SK-N-SH (cell line): ENCODE measurements at regions not wholly inside any gene's neighbourhood (a gene's known extent, or its start where the extent isn't known, plus 50 kb on each side); places are given as distances from the start of the nearest gene placed in this dataset.

Source experiments
- CTCF ChIA-PET: fragments of 300-600, 350-600 bp; formaldehyde crosslinking; extraction: SDS; loops from one replicate; lab custom pipeline; 2021; lab: Yijun Ruan, JAX
- POLR2A ChIA-PET: fragments of 350-600 bp; sonication (Branson Sonifier 250); formaldehyde crosslinking; extraction: SDS; loops from one replicate; lab custom pipeline; 2020; ENCODE audit warnings: antibody characterized with exemption, inconsistent platforms; lab: Yijun Ruan, JAX
- DNase-seq: peaks from one replicate; pipeline ENCODE4 v3.0.0; 2012
- H2AFZ ChIP-seq: fragments of 200-600 bp; sonication (generic); 2 replicates; pipeline ENCODE4 v1.8.1; 2016; ENCODE audit warnings: antibody characterized with exemption, mild to moderate bottlenecking, low read depth
- H3F3A ChIP-seq: fragments of 200-600 bp; sonication (generic); replicated peaks from 2 replicates; pipeline ENCODE3; 2016; ENCODE audit warnings: antibody characterized with exemption, mild to moderate bottlenecking; ENCODE audit not compliant: insufficient read depth
- H3K27ac ChIP-seq, 2 experiments: fragments of 200-500 bp in 1 of 2; fragments of 200-600 bp in 1 of 2; sonication (Bioruptor generic) in 1 of 2; sonication (generic), shearing (Covaris generic) in 1 of 2; 2 replicates each; pipeline versions ENCODE4 v1.5.1 to v1.6.1; 2014 to 2016; ENCODE audit warnings: low read depth in 2 of 2, inconsistent platforms in 1 of 2, low read length in 1 of 2, mild to moderate bottlenecking in 1 of 2, mixed read lengths in 1 of 2
- H3K27me3 ChIP-seq: fragments of 200-600 bp; sonication (generic), shearing (Covaris generic); 2 replicates; pipeline ENCODE4 v1.6.1; 2016; ENCODE audit warnings: mixed run types; ENCODE audit not compliant: insufficient read depth
- H3K36me3 ChIP-seq, 2 experiments: fragments of 200-500 bp in 1 of 2; fragments of 200-600 bp in 1 of 2; sonication (Bioruptor generic) in 1 of 2; sonication (generic) in 1 of 2; replicated peaks in 1 of 2; 2 replicates each; pipeline versions ENCODE3 to v1.5.1; 2014 to 2016; ENCODE audit warnings: low read length in 1 of 2, mild to moderate bottlenecking in 1 of 2; ENCODE audit not compliant: insufficient read depth in 2 of 2, control insufficient read depth in 1 of 2
- H3K4me1 ChIP-seq, 2 experiments: fragments of 200-500 bp in 1 of 2; fragments of 200-600 bp in 1 of 2; sonication (Bioruptor generic) in 1 of 2; sonication (generic), shearing (Covaris generic) in 1 of 2; 2 replicates each; pipeline versions ENCODE4 v1.5.1 to v1.6.1; 2014 to 2016; ENCODE audit warnings: low read depth in 1 of 2, low read length in 1 of 2, mixed run types in 1 of 2; ENCODE audit not compliant: insufficient read depth in 2 of 2, control insufficient read depth in 1 of 2
- H3K4me2 ChIP-seq: fragments of 200-600 bp; sonication (generic), shearing (Covaris generic); 2 replicates; pipeline ENCODE4 v1.6.1; 2017; ENCODE audit warnings: mixed run types
- H3K4me3 ChIP-seq, 2 experiments: fragments of 200-500 bp in 1 of 2; fragments of 200-600 bp in 1 of 2; sonication (Bioruptor generic) in 1 of 2; sonication (generic), shearing (Covaris generic) in 1 of 2; 2 replicates each; pipeline versions ENCODE4 v1.5.1 to v1.8.1; 2014 to 2016; ENCODE audit warnings: low read depth in 2 of 2, inconsistent platforms in 1 of 2, low read length in 1 of 2, mild to moderate bottlenecking in 1 of 2, mixed read lengths in 1 of 2, moderate library complexity in 1 of 2
- H3K79me2 ChIP-seq: fragments of 200-600 bp; sonication (generic); 2 replicates; pipeline ENCODE4 v1.8.1; 2017; ENCODE audit warnings: mild to moderate bottlenecking; ENCODE audit not compliant: insufficient read depth
- H3K9ac ChIP-seq: fragments of 200-600 bp; sonication (generic); 2 replicates; pipeline ENCODE4 v1.6.1; 2017; ENCODE audit warnings: mixed run types
- H3K9me2 ChIP-seq: fragments of 200-600 bp; sonication (generic); 2 replicates; pipeline ENCODE4 v1.6.1; 2017; ENCODE audit warnings: mixed run types
- H3K9me3 ChIP-seq: fragments of 200-600 bp; sonication (generic); 2 replicates; pipeline ENCODE4 v1.6.1; 2017; ENCODE audit warnings: mixed run types, mild to moderate bottlenecking, moderate library complexity
- H4K20me1 ChIP-seq: fragments of 200-600 bp; sonication (generic); 2 replicates; pipeline ENCODE4 v1.6.1; 2017; ENCODE audit warnings: mild to moderate bottlenecking, mixed run types; ENCODE audit not compliant: insufficient read depth
- FOSL2 ChIP-seq: IDR thresholded peaks from 2 replicates; pipeline ENCODE4 v1.4.0; 2012; ENCODE audit warnings: low read depth, mild to moderate bottlenecking, moderate library complexity, borderline replicate concordance
- GATA2 ChIP-seq: sonication (generic); formaldehyde crosslinking; IDR thresholded peaks from 2 replicates; pipeline ENCODE4 v1.5.0; 2020; ENCODE audit warnings: mild to moderate bottlenecking, missing genetic modification reagents
- MEF2A ChIP-seq: IDR thresholded peaks from 2 replicates; pipeline ENCODE4 v1.4.0; 2012; ENCODE audit warnings: low read depth, borderline replicate concordance
- RAD21 ChIP-seq: IDR thresholded peaks from 2 replicates; pipeline ENCODE4 v1.6.1; 2012; ENCODE audit warnings: mild to moderate bottlenecking, low read length
- RXRA ChIP-seq: IDR thresholded peaks from 2 replicates; pipeline ENCODE4 v1.4.0; 2012; ENCODE audit warnings: low read depth, mild to moderate bottlenecking, borderline replicate concordance
- TAF1 ChIP-seq: IDR thresholded peaks from 2 replicates; pipeline ENCODE4 v1.6.1; 2012; ENCODE audit warnings: low read depth, mild to moderate bottlenecking, low read length, moderate library complexity, borderline replicate concordance
- WGBS: methylation state at CpG from one replicate; pipeline ENCODE4 v1.1.6; 2017; ENCODE audit warnings: low lambda C conversion rate; 5-methylcytosine and 5-hydroxymethylcytosine counted together
- TF ChIP-seq, protein P1 (sequence below): fragments of 200-600 bp; sonication (generic); IDR thresholded peaks from 2 replicates; pipeline ENCODE4 v1.6.1; 2017; ENCODE audit warnings: antibody characterized with exemption, mild to moderate bottlenecking, moderate library complexity
- TF ChIP-seq, protein P2 (sequence below): IDR thresholded peaks from 2 replicates; pipeline ENCODE4 v1.4.0; 2012; ENCODE audit warnings: low read depth, borderline replicate concordance
- TF ChIP-seq, protein P3 (sequence below): IDR thresholded peaks from 2 replicates; pipeline ENCODE4 v1.4.0; 2012; ENCODE audit warnings: low read depth
- TF ChIP-seq, protein P4 (sequence below): IDR thresholded peaks from 2 replicates; pipeline ENCODE4; 2012

DNA sequence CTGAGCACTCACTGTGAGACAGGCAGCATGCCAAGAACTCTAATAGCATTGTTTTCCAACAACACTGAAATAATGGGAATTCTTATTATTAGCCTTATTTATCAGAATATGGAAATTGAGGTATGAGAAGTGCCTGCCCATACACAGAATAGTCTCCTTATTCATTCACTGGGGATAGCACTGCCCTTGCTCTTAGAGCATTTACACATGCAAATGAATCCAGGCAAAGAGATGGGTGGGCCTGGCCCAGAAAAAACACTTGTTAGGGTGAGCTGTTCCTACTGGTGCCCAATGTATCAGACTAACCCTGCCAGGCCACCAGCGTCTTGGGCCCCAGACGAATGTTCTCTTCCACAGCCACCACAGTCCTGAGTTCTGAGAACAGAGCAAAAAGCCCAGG lies 112.9 kb downstream of the TUBA3C start (continued):
- no peak for TF ChIP-seq MEF2A
- TF ChIP-seq, protein P1, sequence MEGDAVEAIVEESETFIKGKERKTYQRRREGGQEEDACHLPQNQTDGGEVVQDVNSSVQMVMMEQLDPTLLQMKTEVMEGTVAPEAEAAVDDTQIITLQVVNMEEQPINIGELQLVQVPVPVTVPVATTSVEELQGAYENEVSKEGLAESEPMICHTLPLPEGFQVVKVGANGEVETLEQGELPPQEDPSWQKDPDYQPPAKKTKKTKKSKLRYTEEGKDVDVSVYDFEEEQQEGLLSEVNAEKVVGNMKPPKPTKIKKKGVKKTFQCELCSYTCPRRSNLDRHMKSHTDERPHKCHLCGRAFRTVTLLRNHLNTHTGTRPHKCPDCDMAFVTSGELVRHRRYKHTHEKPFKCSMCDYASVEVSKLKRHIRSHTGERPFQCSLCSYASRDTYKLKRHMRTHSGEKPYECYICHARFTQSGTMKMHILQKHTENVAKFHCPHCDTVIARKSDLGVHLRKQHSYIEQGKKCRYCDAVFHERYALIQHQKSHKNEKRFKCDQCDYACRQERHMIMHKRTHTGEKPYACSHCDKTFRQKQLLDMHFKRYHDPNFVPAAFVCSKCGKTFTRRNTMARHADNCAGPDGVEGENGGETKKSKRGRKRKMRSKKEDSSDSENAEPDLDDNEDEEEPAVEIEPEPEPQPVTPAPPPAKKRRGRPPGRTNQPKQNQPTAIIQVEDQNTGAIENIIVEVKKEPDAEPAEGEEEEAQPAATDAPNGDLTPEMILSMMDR = no peak
- TF ChIP-seq, all 33 proteins: peak for 0

DNA sequence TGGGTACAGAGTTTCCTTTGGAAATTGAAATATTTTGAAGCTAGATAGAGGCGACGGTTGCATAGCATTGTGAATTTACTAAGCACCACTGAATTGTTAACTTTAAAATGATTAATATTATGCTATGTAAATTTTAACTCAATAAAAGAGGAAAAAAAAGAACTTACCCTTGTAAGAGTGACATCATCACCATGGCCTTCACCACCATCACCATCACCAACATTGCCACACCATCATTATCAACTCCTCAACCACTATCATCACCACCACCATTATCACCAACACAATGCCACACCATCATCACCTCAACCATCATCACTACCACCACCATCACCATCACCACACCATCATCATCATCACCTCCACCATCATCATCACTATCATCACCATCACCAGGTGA lies 113.9 kb downstream of the TUBA3C start:
- Histone ChIP-seq H3K4me2 (no peak overlapping the region), H3K27ac (no peak overlapping the region), H3K9ac (no peak overlapping the region), H3K4me3 (no peak overlapping the region), H3K9me2 (no peaks in the 10 kb centered on the region), H3K27me3 (no peaks in the 10 kb centered on the region), H3K9me3 (no peaks in the 10 kb centered on the region), H3K36me3 (no peaks in the 10 kb centered on the region), H3K79me2 (no peaks in the 10 kb centered on the region), H3K4me1 (no peaks in the 10 kb centered on the region), H2AFZ (no peak overlapping the region), H4K20me1 (no peaks in the 10 kb centered on the region), H3F3A (no peaks in the 10 kb centered on the region)
- ChIA-PET POLR2A (no interaction called here), CTCF (no interaction called here)
- no peak for TF ChIP-seq RXRA
- TF ChIP-seq FOSL2 = no peak
- TF ChIP-seq RAD21 = no peak
- TF ChIP-seq, protein P2, sequence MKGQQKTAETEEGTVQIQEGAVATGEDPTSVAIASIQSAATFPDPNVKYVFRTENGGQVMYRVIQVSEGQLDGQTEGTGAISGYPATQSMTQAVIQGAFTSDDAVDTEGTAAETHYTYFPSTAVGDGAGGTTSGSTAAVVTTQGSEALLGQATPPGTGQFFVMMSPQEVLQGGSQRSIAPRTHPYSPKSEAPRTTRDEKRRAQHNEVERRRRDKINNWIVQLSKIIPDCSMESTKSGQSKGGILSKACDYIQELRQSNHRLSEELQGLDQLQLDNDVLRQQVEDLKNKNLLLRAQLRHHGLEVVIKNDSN = no peak
- TF ChIP-seq, protein P1 = no peak
- TF ChIP-seq, protein P3, sequence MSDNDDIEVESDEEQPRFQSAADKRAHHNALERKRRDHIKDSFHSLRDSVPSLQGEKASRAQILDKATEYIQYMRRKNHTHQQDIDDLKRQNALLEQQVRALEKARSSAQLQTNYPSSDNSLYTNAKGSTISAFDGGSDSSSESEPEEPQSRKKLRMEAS = no peak
- TF ChIP-seq, protein P4, sequence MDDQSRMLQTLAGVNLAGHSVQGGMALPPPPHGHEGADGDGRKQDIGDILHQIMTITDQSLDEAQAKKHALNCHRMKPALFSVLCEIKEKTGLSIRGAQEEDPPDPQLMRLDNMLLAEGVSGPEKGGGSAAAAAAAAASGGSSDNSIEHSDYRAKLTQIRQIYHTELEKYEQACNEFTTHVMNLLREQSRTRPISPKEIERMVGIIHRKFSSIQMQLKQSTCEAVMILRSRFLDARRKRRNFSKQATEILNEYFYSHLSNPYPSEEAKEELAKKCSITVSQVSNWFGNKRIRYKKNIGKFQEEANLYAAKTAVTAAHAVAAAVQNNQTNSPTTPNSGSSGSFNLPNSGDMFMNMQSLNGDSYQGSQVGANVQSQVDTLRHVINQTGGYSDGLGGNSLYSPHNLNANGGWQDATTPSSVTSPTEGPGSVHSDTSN = no peak
- no peak for TF ChIP-seq GATA2
- TF ChIP-seq TAF1 = no peak
- WGBS = 28% methylated on average over 2 of the region's 2 CpGs
- DNase-seq = no peak
